CD14-positive monocyte (primary cell): ENCODE measurements at regions not wholly inside any gene's neighbourhood (a gene's known extent, or its start where the extent isn't known, plus 50 kb on each side); places are given as distances from the start of the nearest gene placed in this dataset.
"Not testable (repeated sequence)": the region's sequence is repeated elsewhere in the genome, so short reads cannot be mapped to it uniquely, and the experiment has no call there.

Source experiments
- DNase-seq, 3 donors: peaks; one replicate each; pipeline ENCODE4 v3.0.0-alpha.2; 2011 to 2022
- H2AFZ ChIP-seq: 2 replicates; pipeline ENCODE4 v1.6.0; 2012; ENCODE audit warnings: mild to moderate bottlenecking, low read depth, low read length, inconsistent platforms; ENCODE audit not compliant: insufficient read depth, poor library complexity, severe bottlenecking
- H3K27ac ChIP-seq, 2 donors: 1 replicate in 1 of 2; 2 replicates in 1 of 2; pipeline ENCODE4 v1.5.1; 2012 to 2013; ENCODE audit warnings: low read length in 2 of 2, control low read depth in 1 of 2, inconsistent platforms in 1 of 2, low read depth in 1 of 2, mild to moderate bottlenecking in 1 of 2
- H3K27me3 ChIP-seq, 2 donors: one replicate each; pipeline versions ENCODE4 v1.6.0 to v1.6.1; 2011 to 2013; ENCODE audit warnings: low read length in 2 of 2; ENCODE audit not compliant: control insufficient read depth in 2 of 2, insufficient read depth in 2 of 2
- H3K36me3 ChIP-seq, 2 donors: replicated peaks in 1 of 2; 1 replicate in 1 of 2; 2 replicates in 1 of 2; pipeline versions ENCODE4 v1.5.1 to v1.6.1; 2012 to 2013; ENCODE audit warnings: low read length in 2 of 2, control low read depth in 1 of 2, inconsistent platforms in 1 of 2, mild to moderate bottlenecking in 1 of 2; ENCODE audit not compliant: insufficient read depth in 2 of 2, control insufficient read depth in 1 of 2
- H3K4me1 ChIP-seq, 2 donors: 1 replicate in 1 of 2; 2 replicates in 1 of 2; pipeline versions ENCODE4 v1.5.1 to v1.6.1; 2012 to 2013; ENCODE audit warnings: low read length in 2 of 2, control low read depth in 1 of 2, inconsistent platforms in 1 of 2, mild to moderate bottlenecking in 1 of 2, moderate library complexity in 1 of 2; ENCODE audit not compliant: insufficient read depth in 2 of 2, control insufficient read depth in 1 of 2
- H3K4me2 ChIP-seq: replicated peaks from 2 replicates; pipeline ENCODE3; 2012; ENCODE audit warnings: low read length, moderate library complexity, mild to moderate bottlenecking; ENCODE audit not compliant: poor library complexity, severe bottlenecking; ENCODE audit errors: extremely low read depth
- H3K4me3 ChIP-seq, 3 experiments: fragments of 200-600 bp in 1 of 3; sonication (generic) in 1 of 3; replicated peaks in 1 of 3; 1 replicate in 2 of 3; 2 replicates in 1 of 3; pipeline ENCODE4 v1.5.1; 2011 to 2013; ENCODE audit warnings: low read length in 3 of 3, mild to moderate bottlenecking in 3 of 3, control low read depth in 2 of 3, low read depth in 2 of 3, inconsistent platforms in 1 of 3, moderate library complexity in 1 of 3
- H3K79me2 ChIP-seq: 2 replicates; pipeline ENCODE4 v1.6.0; 2012; ENCODE audit warnings: mild to moderate bottlenecking, control low read depth, inconsistent platforms, low read length, moderate library complexity; ENCODE audit not compliant: insufficient read depth
- H3K9ac ChIP-seq: 2 replicates; pipeline ENCODE4 v1.6.0; 2017; ENCODE audit warnings: low read length, mild to moderate bottlenecking; ENCODE audit not compliant: insufficient read depth, poor library complexity, severe bottlenecking
- H3K9me3 ChIP-seq, 2 donors: replicated peaks in 1 of 2; 1 replicate in 1 of 2; 2 replicates in 1 of 2; pipeline versions ENCODE4 v1.5.1 to v1.6.1; 2012 to 2013; ENCODE audit warnings: low read length in 2 of 2, control low read depth in 1 of 2; ENCODE audit not compliant: control insufficient read depth in 1 of 2, insufficient read depth in 1 of 2
- H4K20me1 ChIP-seq: 2 replicates; pipeline ENCODE4 v1.6.0; 2012; ENCODE audit warnings: mild to moderate bottlenecking, low read length, control low read depth, moderate library complexity; ENCODE audit not compliant: insufficient read depth
- H3K27ac Mint-ChIP-seq, 7 donors: one replicate each; pipeline ENCODE4 v1.8.0; 2020; ENCODE audit warnings: mild to moderate bottlenecking in 7 of 7, mixed read lengths in 7 of 7, moderate library complexity in 6 of 7, inconsistent platforms in 2 of 7
- H3K27me3 Mint-ChIP-seq, 3 donors: one replicate each; pipeline ENCODE4 v1.8.0; 2021 to 2022; ENCODE audit warnings: low read depth in 3 of 3, mild to moderate bottlenecking in 3 of 3, mixed read lengths in 3 of 3, moderate library complexity in 3 of 3, inconsistent platforms in 1 of 3
- H3K36me3 Mint-ChIP-seq, 2 donors: one replicate each; pipeline ENCODE4 v1.8.0; 2020; ENCODE audit warnings: mixed read lengths in 2 of 2, inconsistent platforms in 1 of 2, mild to moderate bottlenecking in 1 of 2
- H3K4me1 Mint-ChIP-seq: one replicate; pipeline ENCODE4 v1.8.0; 2020; ENCODE audit warnings: mild to moderate bottlenecking, mixed read lengths
- H3K4me3 Mint-ChIP-seq, 2 donors: one replicate each; pipeline ENCODE4 v1.8.0; 2020; ENCODE audit warnings: mild to moderate bottlenecking in 2 of 2, mixed read lengths in 2 of 2, moderate library complexity in 1 of 2
- H3K9me3 Mint-ChIP-seq, 7 donors: one replicate each; pipeline ENCODE4 v1.8.0; 2020 to 2022; ENCODE audit warnings: mixed read lengths in 7 of 7, mild to moderate bottlenecking in 6 of 7, moderate library complexity in 6 of 7, inconsistent platforms in 2 of 7
- WGBS: methylation state at CpG from one replicate; pipeline ENCODE4 v1.1.5; 2013; ENCODE audit warnings: missing lambda C conversion rate; ENCODE audit not compliant: insufficient coverage; 5-methylcytosine and 5-hydroxymethylcytosine counted together
- intact Hi-C, 2 donors: fragments of 100-400 bp; cut with micrococcal nuclease; formaldehyde crosslinking; loops; one replicate each; pipeline versions ENCODE4 v1.15.0 to v1.15.1; 2023

GRCh38 chr9:42412354-42412753 lies 228.9 kb downstream of the SPATA31A6 start:
- H3K4me1 Mint-ChIP-seq, DNase-seq: not testable (repeated sequence)

GRCh38 chr9:42414865-42415264 lies 231.4 kb downstream of the SPATA31A6 start:
- H3K9me3 Mint-ChIP-seq, DNase-seq, H3K9ac ChIP-seq, H3K27me3 ChIP-seq, H3K4me1 Mint-ChIP-seq, H3K36me3 ChIP-seq, H3K4me3 ChIP-seq, H3K4me1 ChIP-seq, H3K27ac Mint-ChIP-seq, H3K4me2 ChIP-seq, H3K27me3 Mint-ChIP-seq, H3K27ac ChIP-seq, H4K20me1 ChIP-seq, H3K79me2 ChIP-seq, H2AFZ ChIP-seq, H3K4me3 Mint-ChIP-seq, H3K36me3 Mint-ChIP-seq, intact Hi-C loops, H3K9me3 ChIP-seq: not testable (repeated sequence)
- WGBS = no CpG with 5 or more reads among the region's 1 CpG

More at GRCh38 chr9:42412354-42412753, 228.9 kb downstream of the SPATA31A6 start:
- H3K4me2 ChIP-seq, H3K79me2 ChIP-seq, H3K4me3 ChIP-seq, H3K27me3 ChIP-seq, H2AFZ ChIP-seq, H3K9me3 ChIP-seq, H3K9me3 Mint-ChIP-seq, H3K27ac Mint-ChIP-seq, H3K4me1 ChIP-seq, H3K27ac ChIP-seq, intact Hi-C loops, H3K4me3 Mint-ChIP-seq, H4K20me1 ChIP-seq, H3K36me3 ChIP-seq, H3K27me3 Mint-ChIP-seq, H3K36me3 Mint-ChIP-seq, H3K9ac ChIP-seq: not testable (repeated sequence)
- no CpG with 5 or more reads among the region's 1 CpG for WGBS

GRCh38 chr9:42419652-42420051 lies 236.2 kb downstream of the SPATA31A6 start:
- H3K4me3 ChIP-seq, H3K27ac ChIP-seq, H3K4me1 ChIP-seq, H3K27me3 ChIP-seq, H3K27me3 Mint-ChIP-seq, H3K4me3 Mint-ChIP-seq, H3K9me3 ChIP-seq, H4K20me1 ChIP-seq, H2AFZ ChIP-seq, H3K9me3 Mint-ChIP-seq, H3K79me2 ChIP-seq, H3K4me1 Mint-ChIP-seq, H3K9ac ChIP-seq, H3K36me3 ChIP-seq, intact Hi-C loops, H3K4me2 ChIP-seq, H3K36me3 Mint-ChIP-seq, DNase-seq, H3K27ac Mint-ChIP-seq: not testable (repeated sequence)
- WGBS = no CpG with 5 or more reads among the region's 8 CpGs

- H3K27me3 ChIP-seq, H3K36me3 Mint-ChIP-seq, H3K9me3 ChIP-seq, H3K27ac ChIP-seq, H3K27ac Mint-ChIP-seq, H3K4me3 ChIP-seq, H2AFZ ChIP-seq, H3K4me1 Mint-ChIP-seq, H3K4me3 Mint-ChIP-seq, H3K9me3 Mint-ChIP-seq, H3K9ac ChIP-seq, H3K79me2 ChIP-seq, H3K4me2 ChIP-seq, H3K36me3 ChIP-seq, H3K4me1 ChIP-seq, intact Hi-C loops, DNase-seq, H3K27me3 Mint-ChIP-seq, H4K20me1 ChIP-seq: not testable (repeated sequence)
- WGBS = no CpG with 5 or more reads among the region's 2 CpGs
Observed at GRCh38 chr9:42420324-42420723, 236.9 kb downstream of the SPATA31A6 start.
